Osteoblast (primary cell): ENCODE measurements at regions not wholly inside any gene's neighbourhood (a gene's known extent, or its start where the extent isn't known, plus 50 kb on each side); places are given as distances from the start of the nearest gene placed in this dataset.

Experiments used
- DNase-seq: peaks from one replicate; pipeline ENCODE4 v3.0.0; 2011; ENCODE audit warnings: low spot score, mixed read lengths; ENCODE audit not compliant: insufficient read length; ENCODE audit errors: missing footprints
- H2AFZ ChIP-seq: 2 replicates; pipeline ENCODE4 v1.6.0; 2011; ENCODE audit warnings: mild to moderate bottlenecking, low read length
- H3K27ac ChIP-seq: 2 replicates; pipeline ENCODE4 v1.5.1; 2011; ENCODE audit warnings: mild to moderate bottlenecking, low read depth, low read length, moderate library complexity
- H3K27me3 ChIP-seq: 2 replicates; pipeline ENCODE4 v1.6.0; 2012; ENCODE audit warnings: mild to moderate bottlenecking, control low read depth, inconsistent platforms, low read length, moderate library complexity; ENCODE audit not compliant: insufficient read depth
- H3K36me3 ChIP-seq: 2 replicates; pipeline ENCODE4 v1.5.1; 2011; ENCODE audit warnings: mild to moderate bottlenecking, low read length, control low read depth, moderate library complexity; ENCODE audit not compliant: insufficient read depth
- H3K4me1 ChIP-seq: 2 replicates; pipeline ENCODE4 v1.5.1; 2011; ENCODE audit warnings: mild to moderate bottlenecking, low read length, control low read depth, moderate library complexity; ENCODE audit not compliant: insufficient read depth
- H3K4me2 ChIP-seq: 2 replicates; pipeline ENCODE4 v1.6.0; 2011; ENCODE audit warnings: mild to moderate bottlenecking, low read length; ENCODE audit not compliant: insufficient read depth
- H3K4me3 ChIP-seq: fragments of 200-600 bp; sonication (generic); 3 replicates; pipeline ENCODE4 v1.5.1; 2012; ENCODE audit warnings: mild to moderate bottlenecking, low read length, inconsistent platforms; ENCODE audit not compliant: insufficient read depth
- H3K79me2 ChIP-seq: 2 replicates; pipeline ENCODE4 v1.6.0; 2012; ENCODE audit warnings: mild to moderate bottlenecking, low read length, control low read depth, inconsistent platforms; ENCODE audit not compliant: insufficient read depth
- H3K9me3 ChIP-seq: 2 replicates; pipeline ENCODE4 v1.5.1; 2011; ENCODE audit warnings: low read depth, low read length, control low read depth
- H4K20me1 ChIP-seq: 2 replicates; pipeline ENCODE4 v1.6.0; 2012; ENCODE audit warnings: mild to moderate bottlenecking, low read length, control low read depth; ENCODE audit not compliant: insufficient read depth
- TF ChIP-seq, protein P1 (sequence below): IDR thresholded peaks from 2 replicates; pipeline ENCODE4 v1.5.1; 2011; ENCODE audit warnings: mild to moderate bottlenecking, low read depth, low read length, moderate library complexity; ENCODE audit errors: extremely low read depth

DNA sequence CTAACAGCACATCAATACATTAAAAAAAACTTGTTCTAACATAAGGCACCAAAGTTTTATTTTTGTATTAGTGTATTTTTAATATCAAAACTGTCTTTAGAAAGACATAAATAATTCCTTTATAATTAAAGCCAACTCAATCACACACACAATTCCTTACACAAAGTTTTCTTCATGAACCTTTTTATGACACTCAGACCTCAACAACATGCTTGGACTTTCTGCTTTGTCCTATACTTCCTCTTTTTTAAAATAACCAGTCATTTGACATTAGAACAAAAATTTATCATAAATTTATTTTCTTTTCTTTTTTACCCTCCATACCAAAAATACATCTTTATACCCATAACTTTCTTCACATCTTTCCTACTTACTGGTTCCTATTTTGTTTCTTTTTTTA, 292.0 kb upstream of the ARID1B start:
- H4K20me1 ChIP-seq = no peaks in the 10 kb centered on the region
- no peak for DNase-seq
- H3K27ac ChIP-seq = no peak overlapping the region
- no peaks in the 10 kb centered on the region for H3K4me1 ChIP-seq
- no peaks in the 10 kb centered on the region for H3K27me3 ChIP-seq
- no peaks in the 10 kb centered on the region for H3K9me3 ChIP-seq
- H3K36me3 ChIP-seq = no peaks in the 10 kb centered on the region
- H3K4me2 ChIP-seq = no peak overlapping the region
- H3K79me2 ChIP-seq = no peaks in the 10 kb centered on the region
- TF ChIP-seq, protein P1, sequence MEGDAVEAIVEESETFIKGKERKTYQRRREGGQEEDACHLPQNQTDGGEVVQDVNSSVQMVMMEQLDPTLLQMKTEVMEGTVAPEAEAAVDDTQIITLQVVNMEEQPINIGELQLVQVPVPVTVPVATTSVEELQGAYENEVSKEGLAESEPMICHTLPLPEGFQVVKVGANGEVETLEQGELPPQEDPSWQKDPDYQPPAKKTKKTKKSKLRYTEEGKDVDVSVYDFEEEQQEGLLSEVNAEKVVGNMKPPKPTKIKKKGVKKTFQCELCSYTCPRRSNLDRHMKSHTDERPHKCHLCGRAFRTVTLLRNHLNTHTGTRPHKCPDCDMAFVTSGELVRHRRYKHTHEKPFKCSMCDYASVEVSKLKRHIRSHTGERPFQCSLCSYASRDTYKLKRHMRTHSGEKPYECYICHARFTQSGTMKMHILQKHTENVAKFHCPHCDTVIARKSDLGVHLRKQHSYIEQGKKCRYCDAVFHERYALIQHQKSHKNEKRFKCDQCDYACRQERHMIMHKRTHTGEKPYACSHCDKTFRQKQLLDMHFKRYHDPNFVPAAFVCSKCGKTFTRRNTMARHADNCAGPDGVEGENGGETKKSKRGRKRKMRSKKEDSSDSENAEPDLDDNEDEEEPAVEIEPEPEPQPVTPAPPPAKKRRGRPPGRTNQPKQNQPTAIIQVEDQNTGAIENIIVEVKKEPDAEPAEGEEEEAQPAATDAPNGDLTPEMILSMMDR = no peak
- H3K4me3 ChIP-seq = no peak overlapping the region
- no peak overlapping the region for H2AFZ ChIP-seq

DNA sequence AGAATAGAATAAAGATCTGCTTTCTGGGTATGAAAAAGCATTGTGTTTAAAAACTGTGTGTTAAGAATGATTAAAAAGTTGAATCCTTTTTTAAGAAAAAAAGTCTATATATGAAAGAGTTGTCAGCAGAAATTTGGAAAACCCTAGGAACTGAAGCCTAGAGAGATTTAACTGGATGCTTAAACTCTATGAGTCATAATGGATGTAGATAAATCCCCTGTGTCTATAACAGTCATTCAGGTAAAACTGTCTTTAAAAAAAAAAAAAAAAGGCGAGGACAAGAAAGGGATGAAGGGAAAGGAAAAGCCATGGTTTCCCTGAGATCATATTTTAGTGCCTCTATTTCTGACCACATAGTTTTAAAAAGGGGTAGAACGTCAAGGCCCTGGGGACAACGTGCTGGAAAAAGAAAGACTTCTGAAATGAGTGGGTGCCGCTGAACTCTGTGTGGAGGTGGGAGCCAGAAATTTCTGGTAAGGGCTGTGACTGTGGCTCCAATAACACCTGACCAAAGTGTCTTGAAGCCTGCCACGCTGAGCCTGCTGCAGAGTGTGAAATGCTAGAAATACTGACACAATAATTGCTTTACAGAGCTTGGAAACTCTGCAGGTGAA, 302.6 kb upstream of the ARID1B start:
- no peak overlapping the region for H2AFZ ChIP-seq
- H3K36me3 ChIP-seq = no peaks in the 10 kb centered on the region
- H3K9me3 ChIP-seq = no peaks in the 10 kb centered on the region
- no peaks in the 10 kb centered on the region for H4K20me1 ChIP-seq
- no peak overlapping the region for H3K4me3 ChIP-seq
- no peak overlapping the region for H3K27ac ChIP-seq
- no peaks in the 10 kb centered on the region for H3K4me1 ChIP-seq
- H3K27me3 ChIP-seq = no peaks in the 10 kb centered on the region
- TF ChIP-seq, protein P1 = no peak
- no peak overlapping the region for H3K4me2 ChIP-seq
- no peaks in the 10 kb centered on the region for H3K79me2 ChIP-seq
- DNase-seq = no peak

DNA sequence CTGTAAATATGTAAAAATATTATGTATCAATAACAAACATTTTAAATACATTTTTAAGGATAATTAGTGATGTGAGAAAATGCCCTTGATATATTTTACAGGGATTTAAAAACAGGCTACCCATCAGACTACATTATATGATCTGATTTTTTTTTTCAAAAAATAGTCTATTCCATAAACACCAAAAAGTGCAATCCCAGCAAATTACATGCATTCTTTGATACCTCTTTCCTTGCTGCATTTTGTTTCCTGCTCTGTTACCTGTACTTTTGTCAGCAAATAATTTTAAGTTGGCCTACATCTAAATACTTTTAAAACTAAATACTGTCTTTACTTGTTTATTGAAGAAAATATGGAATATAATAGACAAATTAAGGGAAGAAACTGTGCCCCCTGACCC, 306.2 kb upstream of the ARID1B start:
- H3K4me2 ChIP-seq = no peak overlapping the region
- H3K9me3 ChIP-seq = no peaks in the 10 kb centered on the region
- no peak overlapping the region for H2AFZ ChIP-seq
- no peaks in the 10 kb centered on the region for H3K4me1 ChIP-seq
- TF ChIP-seq, protein P1 = no peak
- DNase-seq = no peak
- no peaks in the 10 kb centered on the region for H4K20me1 ChIP-seq
- no peak overlapping the region for H3K27ac ChIP-seq
- H3K36me3 ChIP-seq = no peaks in the 10 kb centered on the region
- no peaks in the 10 kb centered on the region for H3K79me2 ChIP-seq
- H3K4me3 ChIP-seq = no peak overlapping the region
- H3K27me3 ChIP-seq = no peaks in the 10 kb centered on the region

DNA sequence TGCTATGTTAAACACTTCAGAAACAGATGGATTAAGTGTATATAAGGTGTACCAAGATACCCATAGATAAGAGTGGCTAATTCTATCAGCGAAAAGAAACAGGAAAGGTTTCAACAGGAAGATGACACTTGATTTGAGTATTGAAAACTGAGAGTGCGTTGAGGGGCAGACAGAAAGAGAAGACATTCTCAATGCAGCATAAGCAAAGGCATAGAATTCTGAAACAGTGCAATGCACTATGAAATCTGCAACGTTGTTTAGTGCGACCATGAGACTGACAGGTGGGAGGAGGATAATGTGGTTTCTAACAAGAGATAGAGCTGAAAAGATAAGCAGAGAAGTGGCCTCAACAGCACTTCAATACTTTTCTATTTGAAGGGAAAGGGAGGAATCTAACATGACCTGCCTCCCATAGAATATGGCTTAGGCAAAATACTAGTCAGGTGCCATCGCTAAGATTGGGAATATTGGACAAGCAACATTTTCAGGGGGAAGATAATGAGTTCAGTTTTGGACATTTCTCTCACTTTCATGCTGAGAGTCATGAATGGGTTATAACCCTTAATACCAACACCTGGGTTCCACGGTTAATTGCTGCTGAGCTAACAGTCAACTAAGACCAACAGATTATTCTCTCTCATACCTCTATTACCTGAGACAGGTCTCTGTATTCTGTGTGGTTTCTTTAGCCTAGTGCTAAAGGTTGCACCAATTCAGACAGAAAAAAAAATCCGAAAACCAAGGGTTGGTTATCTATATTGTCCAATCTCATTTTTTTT, 312.9 kb upstream of the ARID1B start:
- DNase-seq = no peak
- TF ChIP-seq, protein P1 = no peak
- Histone ChIP-seq H3K4me1 (no peaks in the 10 kb centered on the region), H3K4me3 (no peak overlapping the region), H3K9me3 (no peaks in the 10 kb centered on the region), H3K27ac (no peak overlapping the region), H2AFZ (no peak overlapping the region), H3K4me2 (no peak overlapping the region), H4K20me1 (no peaks in the 10 kb centered on the region), H3K27me3 (peaks cover 3% of the 10 kb centered on the region), H3K36me3 (no peaks in the 10 kb centered on the region), H3K79me2 (no peaks in the 10 kb centered on the region)
